Ishikawa (cell line): ENCODE measurements at regions not wholly inside any gene's neighbourhood (a gene's known extent, or its start where the extent isn't known, plus 50 kb on each side); places are given as distances from the start of the nearest gene placed in this dataset.

ENCODE experiments used
- CREB1 ChIP-seq: IDR thresholded peaks from 2 replicates; pipeline ENCODE4 v1.6.1; 2012; ENCODE audit warnings: low read depth
- TEAD4 ChIP-seq: IDR thresholded peaks from 2 replicates; pipeline ENCODE4 v1.6.1; 2012

- TF ChIP-seq TEAD4, result no peak
- no peak for TF ChIP-seq CREB1
Measured at GRCh38 chr12:46560089-46560488, 187.5 kb upstream of the SLC38A2 start.
